ENCODE measurements at regions not wholly inside any gene's neighbourhood (a gene's known extent, or its start where the extent isn't known, plus 50 kb on each side); places are given as distances from the start of the nearest gene placed in this dataset.
"Not testable (repeated sequence)": the region's sequence is repeated elsewhere in the genome, so short reads cannot be mapped to it uniquely, and the experiment has no call there.

DNA sequence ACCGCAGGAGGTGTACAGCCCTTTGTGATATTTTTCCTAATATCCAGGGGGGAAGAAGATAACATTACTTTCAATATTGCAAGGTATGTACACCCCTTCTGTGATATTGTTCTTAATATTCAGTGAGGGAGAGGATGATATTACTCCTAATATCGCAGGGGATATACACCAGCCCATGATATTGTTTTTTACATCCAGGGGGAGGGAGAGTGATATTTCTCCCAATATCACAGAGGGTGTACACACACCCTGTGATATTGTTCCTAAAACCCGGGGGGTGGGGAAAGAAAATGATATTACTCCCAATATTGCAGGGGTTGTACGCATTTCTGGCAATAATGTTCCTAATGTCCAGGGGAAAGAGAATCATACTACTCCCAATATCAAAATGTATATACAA is 58.0 kb upstream of the SLC25A48 start:
- H3K27me3 Mint-ChIP-seq: peaks cover 11% of the 10 kb centered on the region
- no peaks in the 10 kb centered on the region for H3K36me3 Mint-ChIP-seq
- H3K4me1 Mint-ChIP-seq: no peaks in the 10 kb centered on the region
- H3K9me3 Mint-ChIP-seq: no peaks in the 10 kb centered on the region
- no peak overlapping the region for H3K4me3 Mint-ChIP-seq
- no peak overlapping the region for H3K27ac Mint-ChIP-seq

DNA sequence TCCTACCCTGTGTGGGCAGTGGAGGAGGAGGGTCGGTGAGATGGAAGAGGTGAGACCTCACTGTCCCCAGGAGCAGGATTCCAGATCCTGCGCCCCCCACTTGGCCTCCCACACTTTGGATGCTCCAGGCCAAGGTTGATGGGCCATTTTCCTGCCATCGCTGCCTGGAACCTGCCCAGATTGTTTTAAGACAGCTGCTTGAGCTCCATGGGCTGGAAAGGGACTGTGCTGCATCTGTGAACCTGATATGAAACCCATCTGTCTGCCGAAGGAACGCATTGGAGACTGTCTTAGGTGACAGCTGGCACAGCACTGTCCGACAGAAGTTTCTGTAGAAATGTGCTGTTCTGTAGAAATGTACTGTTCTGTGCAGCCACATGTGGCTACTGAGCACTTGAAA is 72.7 kb upstream of the SLC25A48 start:
- H3K4me1 Mint-ChIP-seq: no peaks in the 10 kb centered on the region
- H3K27ac Mint-ChIP-seq: no peak overlapping the region
- H3K9me3 Mint-ChIP-seq: no peaks in the 10 kb centered on the region
- H3K4me3 Mint-ChIP-seq: no peak overlapping the region
- H3K27me3 Mint-ChIP-seq: peaks cover 3% of the 10 kb centered on the region
- H3K36me3 Mint-ChIP-seq: no peaks in the 10 kb centered on the region

DNA sequence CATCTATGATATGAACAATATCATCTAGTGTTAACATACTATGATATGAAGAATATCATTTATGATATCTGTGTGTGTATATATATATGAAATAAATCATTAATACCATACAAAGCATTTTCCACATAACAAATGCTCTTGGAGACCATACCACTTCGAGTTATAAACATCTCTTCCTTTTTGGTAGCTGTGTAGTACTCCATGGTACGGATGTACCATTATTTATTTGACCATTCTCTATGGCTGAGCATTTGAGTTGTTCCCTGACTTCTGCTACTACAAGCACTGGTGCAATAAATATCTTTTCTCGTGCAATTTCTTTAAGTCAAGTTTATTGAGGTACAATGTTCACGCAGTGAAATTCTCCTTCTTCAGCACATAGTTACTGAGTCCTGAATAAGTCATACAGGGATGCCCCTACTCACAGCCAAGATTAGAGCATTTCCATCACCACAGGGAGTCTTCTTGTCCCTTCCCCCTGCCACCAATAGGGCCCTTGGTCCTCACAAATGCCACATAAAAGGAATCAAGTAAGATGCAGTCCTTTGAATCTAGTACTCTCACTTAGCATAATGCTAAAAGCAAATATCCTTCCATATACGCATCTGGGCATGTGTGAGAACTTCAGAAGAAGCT is 75.2 kb upstream of the SLC25A48 start:
- H3K27me3 Mint-ChIP-seq: peaks cover 3% of the 10 kb centered on the region
- no peaks in the 10 kb centered on the region for H3K4me1 Mint-ChIP-seq
- H3K4me3 Mint-ChIP-seq: no peak overlapping the region
- no peaks in the 10 kb centered on the region for H3K36me3 Mint-ChIP-seq
- no peak overlapping the region for H3K27ac Mint-ChIP-seq
- H3K9me3 Mint-ChIP-seq: no peaks in the 10 kb centered on the region

DNA sequence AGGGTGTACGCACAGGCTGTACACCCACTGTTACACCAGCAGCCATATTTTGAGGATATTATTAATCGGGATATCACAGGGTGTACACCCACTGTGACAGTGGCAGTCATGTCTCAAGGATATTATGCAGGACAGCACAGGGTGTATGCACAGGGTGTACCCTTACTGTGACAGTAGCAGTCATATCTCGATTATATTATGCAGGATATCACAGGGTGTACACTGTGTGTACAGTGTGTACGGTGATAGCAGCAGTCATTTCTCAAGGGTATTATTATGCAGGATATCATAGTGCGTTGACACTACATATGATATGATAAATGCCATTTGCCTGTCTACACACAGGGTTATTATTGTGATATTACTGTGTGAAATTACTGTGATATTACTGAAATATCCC is 80.5 kb upstream of the SLC25A48 start:
- Mint-ChIP-seq H3K9me3 (no peaks in the 10 kb centered on the region), H3K4me3 (no peak overlapping the region), H3K4me1 (no peaks in the 10 kb centered on the region), H3K27me3 (peaks cover 1% of the 10 kb centered on the region), H3K36me3 (no peaks in the 10 kb centered on the region), H3K27ac (no peak overlapping the region)

DNA sequence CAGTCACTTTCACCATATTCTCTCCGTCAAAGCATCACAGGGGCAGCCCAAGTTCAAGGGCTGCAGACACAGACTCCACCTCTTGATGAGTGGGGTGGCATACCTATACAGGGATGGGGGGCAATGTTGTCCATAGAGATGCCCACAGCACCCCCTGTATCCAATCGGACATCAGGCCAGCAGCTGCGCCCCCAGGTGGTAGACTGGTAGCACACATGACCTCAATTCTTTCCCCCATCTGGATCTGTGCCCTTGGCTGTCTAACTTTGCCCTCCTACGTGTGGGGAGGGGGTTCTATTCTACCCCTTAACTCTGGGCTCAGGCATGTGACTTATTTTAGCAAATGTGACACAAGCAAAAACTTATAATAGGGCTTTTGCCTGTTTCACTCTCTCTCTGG is 84.0 kb upstream of the SLC25A48 start:
- no peaks in the 10 kb centered on the region for H3K4me1 Mint-ChIP-seq
- H3K4me3 Mint-ChIP-seq: no peak overlapping the region

DNA sequence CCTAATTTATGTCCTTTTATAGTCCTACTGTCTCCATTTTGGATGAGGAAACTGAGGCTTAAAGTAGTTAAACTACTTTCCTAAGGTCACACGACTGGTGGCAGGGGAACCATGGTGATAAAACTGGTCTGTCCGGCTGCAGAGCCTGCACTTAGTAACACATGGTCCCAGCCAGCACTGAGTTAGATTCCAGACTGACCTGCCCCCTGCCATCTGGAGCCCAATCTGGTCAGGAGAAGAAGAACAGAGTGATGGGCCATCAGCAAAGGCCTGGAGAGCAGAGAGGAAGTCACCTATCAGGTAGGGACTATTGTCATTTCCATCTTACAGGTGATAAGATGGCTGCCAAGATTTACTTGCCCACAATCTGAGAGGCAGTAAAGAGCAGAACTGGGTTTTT is 86.6 kb upstream of the SLC25A48 start:
- no peak overlapping the region for H3K27ac Mint-ChIP-seq
- no peaks in the 10 kb centered on the region for H3K9me3 Mint-ChIP-seq
- no peaks in the 10 kb centered on the region for H3K4me1 Mint-ChIP-seq
- no peak overlapping the region for H3K4me3 Mint-ChIP-seq
- H3K27me3 Mint-ChIP-seq: peaks cover 4% of the 10 kb centered on the region
- H3K36me3 Mint-ChIP-seq: no peaks in the 10 kb centered on the region

More for the DNA sequence above, 84.0 kb upstream of the SLC25A48 start:
- Mint-ChIP-seq H3K36me3 (no peaks in the 10 kb centered on the region), H3K27ac (no peak overlapping the region), H3K27me3 (peaks cover 1% of the 10 kb centered on the region), H3K9me3 (no peaks in the 10 kb centered on the region)

DNA sequence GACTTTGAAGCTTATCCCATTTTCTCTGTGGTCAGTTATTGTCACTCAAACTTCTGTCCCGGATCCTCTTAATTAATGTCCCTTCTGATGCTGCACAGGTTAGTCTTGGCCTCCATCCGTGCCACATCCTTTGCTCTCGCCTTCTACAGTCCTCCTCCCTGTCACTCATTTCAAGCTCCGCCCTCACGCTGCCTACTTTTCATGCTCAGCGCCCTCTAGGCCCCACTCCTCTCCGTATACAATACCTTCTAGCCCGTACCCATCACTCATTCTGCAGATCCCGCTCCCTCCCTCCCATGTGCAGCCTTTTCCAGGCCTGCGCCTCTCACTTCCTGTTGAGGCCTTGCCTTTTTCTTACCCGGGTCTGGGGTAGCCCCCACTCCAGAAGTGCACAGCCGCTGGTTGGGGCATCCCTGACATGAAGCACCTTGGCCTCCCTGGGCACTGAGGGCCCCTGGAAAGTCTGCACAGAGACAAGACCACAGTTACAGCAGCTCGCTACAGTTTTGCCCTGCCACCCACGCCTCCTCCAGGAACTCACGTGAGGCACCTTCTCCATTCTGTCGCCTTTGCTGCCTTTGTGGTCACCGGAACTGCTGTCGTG is 88.5 kb upstream of the SLC25A48 start:
- Mint-ChIP-seq H3K27ac (no peak overlapping the region), H3K36me3 (no peaks in the 10 kb centered on the region), H3K27me3 (peaks cover 3% of the 10 kb centered on the region), H3K9me3 (no peaks in the 10 kb centered on the region), H3K4me1 (no peaks in the 10 kb centered on the region), H3K4me3 (no peak overlapping the region)

DNA sequence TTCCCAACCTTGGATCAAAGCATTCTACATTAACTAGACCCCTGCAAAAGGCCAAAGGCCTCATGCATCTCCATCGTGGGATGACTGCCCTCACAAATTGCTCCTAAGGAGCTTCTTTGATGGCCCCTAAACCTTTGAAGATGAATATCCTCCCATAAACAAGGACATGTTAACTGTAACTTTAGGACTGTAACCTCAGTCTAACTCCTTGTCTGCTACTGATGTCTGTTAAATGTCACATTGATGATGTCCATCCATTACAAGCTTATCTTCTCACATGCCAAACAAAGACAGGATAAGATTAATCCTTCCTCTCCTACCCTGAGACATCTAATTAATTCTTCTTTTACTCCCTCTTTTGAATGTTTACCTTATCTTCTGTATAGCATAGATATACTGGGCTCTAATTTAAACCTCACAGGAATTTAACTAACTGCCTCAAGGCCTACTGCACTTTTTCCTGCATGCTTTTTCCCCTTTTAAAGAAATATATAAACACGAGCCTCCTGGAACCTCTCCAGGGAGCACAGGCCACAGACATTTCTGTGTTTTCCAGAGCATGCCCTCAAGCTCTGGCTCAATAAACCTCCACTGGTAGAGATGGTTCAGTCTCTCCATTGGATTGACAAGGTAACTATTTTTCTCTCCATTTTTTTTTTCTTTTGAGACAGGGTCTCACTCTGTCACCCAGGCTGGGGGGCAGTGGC is 90.6 kb upstream of the SLC25A48 start:
- H3K27ac Mint-ChIP-seq: no peak overlapping the region
- H3K27me3 Mint-ChIP-seq: peaks cover 3% of the 10 kb centered on the region
- H3K9me3 Mint-ChIP-seq: no peaks in the 10 kb centered on the region
- no peak overlapping the region for H3K4me3 Mint-ChIP-seq
- H3K36me3 Mint-ChIP-seq: no peaks in the 10 kb centered on the region
- H3K4me1 Mint-ChIP-seq: no peaks in the 10 kb centered on the region

DNA sequence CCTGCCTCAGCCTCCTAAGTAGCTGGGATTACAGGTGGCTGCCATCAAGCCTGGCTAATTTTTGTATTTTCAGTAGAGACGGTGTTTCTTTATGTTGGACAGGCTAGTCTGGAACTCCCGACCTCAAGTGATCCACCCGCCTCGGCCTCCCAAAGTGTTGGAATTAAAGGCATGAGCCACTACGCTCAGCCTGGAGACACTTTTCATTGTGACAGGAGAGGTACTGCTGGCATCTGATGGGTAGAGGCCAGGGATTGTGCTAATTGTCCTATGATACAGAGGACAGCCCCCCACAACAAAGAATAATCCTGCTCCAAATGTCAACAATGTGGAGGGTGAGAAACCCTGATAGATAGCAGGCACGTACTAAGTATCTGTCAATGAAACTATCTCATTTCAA is 91.3 kb upstream of the SLC25A48 start:
- no peaks in the 10 kb centered on the region for H3K4me1 Mint-ChIP-seq

DNA sequence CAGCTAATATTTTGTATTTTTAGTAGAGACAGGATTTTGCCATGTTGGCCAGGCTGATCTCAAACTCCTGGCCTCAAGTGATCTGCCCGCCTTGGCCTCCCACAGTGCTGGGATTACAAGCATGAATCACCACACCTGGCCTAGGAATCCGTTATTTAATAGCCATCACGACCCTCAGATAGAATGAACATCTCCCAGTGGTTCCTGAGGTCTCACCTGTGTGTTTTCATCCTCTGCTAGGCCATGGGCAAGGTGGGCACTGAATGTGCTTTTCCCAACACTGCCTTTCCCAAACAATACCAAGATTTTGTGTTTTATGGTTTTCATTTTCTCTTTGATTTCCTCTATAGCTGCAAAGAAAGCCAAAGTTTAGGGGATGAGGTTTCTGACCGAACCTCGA is 92.2 kb upstream of the SLC25A48 start:
- H3K27ac Mint-ChIP-seq, H3K4me1 Mint-ChIP-seq, H3K4me3 Mint-ChIP-seq, H3K9me3 Mint-ChIP-seq, H3K36me3 Mint-ChIP-seq, H3K27me3 Mint-ChIP-seq: not testable (repeated sequence)

More for the DNA sequence above, 91.3 kb upstream of the SLC25A48 start:
- no peaks in the 10 kb centered on the region for H3K36me3 Mint-ChIP-seq
- H3K27me3 Mint-ChIP-seq: peaks cover 3% of the 10 kb centered on the region
- H3K4me3 Mint-ChIP-seq: no peak overlapping the region
- no peaks in the 10 kb centered on the region for H3K9me3 Mint-ChIP-seq
- no peak overlapping the region for H3K27ac Mint-ChIP-seq

DNA sequence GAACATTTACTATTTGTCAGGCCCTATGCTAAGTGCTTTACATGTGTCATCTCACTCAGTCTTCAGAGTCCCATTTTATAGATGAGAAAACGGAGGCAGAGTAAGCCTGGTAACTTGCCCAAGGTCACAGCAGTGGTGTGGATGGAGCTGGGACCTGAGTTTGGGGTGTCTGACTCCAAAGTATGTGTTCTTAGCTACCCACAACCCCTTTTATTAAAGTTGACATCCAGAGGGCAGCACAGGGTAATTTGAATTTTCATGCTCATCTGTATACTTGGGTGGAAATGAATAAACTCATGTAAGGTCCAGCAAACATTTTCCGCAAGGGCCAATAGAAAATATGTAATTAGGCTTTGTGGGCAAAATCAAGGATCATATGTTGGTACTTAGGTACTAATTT is 93.4 kb upstream of the SLC25A48 start:
- H3K27me3 Mint-ChIP-seq: peaks cover 3% of the 10 kb centered on the region
- H3K27ac Mint-ChIP-seq: no peak overlapping the region
- no peaks in the 10 kb centered on the region for H3K4me1 Mint-ChIP-seq
- H3K9me3 Mint-ChIP-seq: no peaks in the 10 kb centered on the region
- H3K36me3 Mint-ChIP-seq: no peaks in the 10 kb centered on the region
- H3K4me3 Mint-ChIP-seq: no peak overlapping the region

DNA sequence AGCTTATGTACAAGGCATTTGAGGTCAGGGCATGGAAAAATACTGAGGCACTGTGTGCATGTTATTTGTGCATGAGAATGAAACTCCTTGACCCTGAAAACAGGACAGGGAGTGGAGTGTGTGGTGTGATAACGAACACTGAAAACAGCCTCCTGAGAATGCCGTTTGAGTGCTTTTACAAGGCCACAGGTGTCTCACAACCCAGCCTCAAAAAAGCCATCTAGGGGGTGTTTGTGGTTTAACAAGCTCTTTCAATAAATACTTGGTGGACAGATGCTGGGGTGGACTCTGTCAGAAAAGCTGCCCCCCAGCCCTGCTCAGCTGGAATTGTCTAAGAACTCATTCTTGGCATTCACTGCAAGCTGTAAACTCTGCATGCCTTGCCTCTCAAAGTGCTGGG is 94.0 kb upstream of the SLC25A48 start:
- Mint-ChIP-seq H3K4me1 (no peaks in the 10 kb centered on the region), H3K27ac (no peak overlapping the region), H3K9me3 (no peaks in the 10 kb centered on the region), H3K4me3 (no peak overlapping the region), H3K36me3 (no peaks in the 10 kb centered on the region), H3K27me3 (peaks cover 3% of the 10 kb centered on the region)

DNA sequence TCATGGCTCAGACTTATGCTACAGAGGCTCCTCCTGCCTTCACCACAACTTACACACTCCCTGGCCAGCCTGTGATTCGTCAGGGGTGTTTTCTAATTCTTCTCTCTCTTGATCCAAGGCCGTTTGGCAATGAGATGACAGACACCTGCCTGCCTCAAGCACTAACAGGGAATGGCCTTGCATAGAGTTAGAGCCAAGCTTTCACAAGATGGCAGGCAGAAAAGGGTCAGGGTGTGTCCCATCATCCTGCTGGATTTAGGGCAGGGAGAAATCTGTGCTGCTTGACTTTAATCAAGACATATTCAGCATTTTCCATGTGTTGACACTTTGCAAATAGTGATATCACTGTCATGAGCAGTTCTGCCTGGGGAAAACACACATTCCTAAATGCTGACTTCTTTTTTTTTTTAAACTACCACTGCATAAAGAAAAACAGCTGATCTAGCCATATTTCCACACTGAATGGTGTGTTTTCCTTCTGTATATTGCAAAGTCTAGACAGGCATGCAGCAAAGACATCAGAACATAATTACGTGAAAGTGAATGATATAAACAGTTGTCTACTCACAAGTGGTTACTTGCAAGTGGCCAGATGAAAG is 95.0 kb upstream of the SLC25A48 start:
- H3K9me3 Mint-ChIP-seq: no peaks in the 10 kb centered on the region
- no peak overlapping the region for H3K27ac Mint-ChIP-seq
- no peak overlapping the region for H3K4me3 Mint-ChIP-seq
- no peaks in the 10 kb centered on the region for H3K4me1 Mint-ChIP-seq
- H3K36me3 Mint-ChIP-seq: no peaks in the 10 kb centered on the region
- H3K27me3 Mint-ChIP-seq: peaks cover 3% of the 10 kb centered on the region

DNA sequence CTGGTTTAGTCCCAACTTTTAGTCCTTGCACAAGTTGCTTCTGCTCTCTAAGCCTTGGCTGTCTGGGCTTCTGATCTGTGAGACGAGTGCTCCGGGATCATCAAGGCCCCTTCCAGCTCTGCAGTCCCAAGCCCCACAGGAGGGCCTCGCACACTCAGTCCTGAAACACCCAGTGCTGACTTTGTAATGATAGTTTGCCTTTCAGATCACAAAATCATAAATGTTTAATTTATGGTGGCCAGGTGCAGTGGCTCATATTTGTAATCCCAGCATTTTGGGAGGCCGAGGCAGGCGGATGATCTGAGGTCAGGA is 95.9 kb upstream of the SLC25A48 start:
- no peaks in the 10 kb centered on the region for H3K9me3 Mint-ChIP-seq
- no peak overlapping the region for H3K27ac Mint-ChIP-seq
- H3K4me3 Mint-ChIP-seq: no peak overlapping the region
- H3K4me1 Mint-ChIP-seq: no peaks in the 10 kb centered on the region
- no peaks in the 10 kb centered on the region for H3K27me3 Mint-ChIP-seq
- H3K36me3 Mint-ChIP-seq: no peaks in the 10 kb centered on the region

DNA sequence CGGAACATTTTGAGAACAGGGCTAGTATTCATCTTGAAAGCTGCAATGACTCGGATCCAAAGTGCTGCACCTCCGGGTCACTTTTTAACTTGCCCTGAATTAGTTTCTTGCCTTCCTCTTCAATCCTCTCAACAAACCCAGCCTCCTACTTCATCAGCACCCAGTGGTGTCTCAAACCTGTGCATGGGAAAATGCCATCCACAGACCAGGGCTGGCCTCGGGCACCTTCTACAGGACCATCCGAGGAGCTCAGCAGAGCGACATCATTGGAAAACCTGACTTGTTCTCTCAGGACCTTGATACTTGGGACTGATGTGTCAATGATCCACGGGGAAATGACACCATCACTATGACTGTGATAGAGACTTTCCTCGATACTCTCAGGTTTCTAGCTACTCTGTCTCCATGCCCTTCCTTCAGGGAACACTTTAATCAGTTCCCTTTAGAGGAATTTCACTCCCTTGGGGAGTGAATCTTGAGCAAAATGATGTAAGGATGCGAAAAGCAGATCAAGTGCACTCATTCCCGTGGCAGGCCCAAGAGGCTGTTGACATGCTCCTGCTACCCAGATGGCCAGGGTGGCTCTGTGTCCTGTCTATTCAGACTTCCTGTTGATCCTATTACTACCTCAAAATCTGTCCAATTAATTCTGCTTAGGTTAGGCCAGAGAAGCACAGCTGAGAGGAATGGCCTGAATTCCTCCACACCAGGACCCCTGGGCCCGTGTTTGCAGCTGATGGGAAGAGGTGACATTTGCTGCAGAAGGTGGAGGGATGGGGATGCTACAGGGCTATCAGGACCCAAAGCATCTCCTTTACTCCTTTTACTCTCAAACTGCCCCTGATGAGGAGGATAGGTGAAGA is 96.5 kb upstream of the SLC25A48 start:
- Mint-ChIP-seq H3K4me3 (no peak overlapping the region), H3K36me3 (no peaks in the 10 kb centered on the region), H3K27ac (no peak overlapping the region), H3K9me3 (no peaks in the 10 kb centered on the region), H3K27me3 (no peaks in the 10 kb centered on the region), H3K4me1 (no peaks in the 10 kb centered on the region)

DNA sequence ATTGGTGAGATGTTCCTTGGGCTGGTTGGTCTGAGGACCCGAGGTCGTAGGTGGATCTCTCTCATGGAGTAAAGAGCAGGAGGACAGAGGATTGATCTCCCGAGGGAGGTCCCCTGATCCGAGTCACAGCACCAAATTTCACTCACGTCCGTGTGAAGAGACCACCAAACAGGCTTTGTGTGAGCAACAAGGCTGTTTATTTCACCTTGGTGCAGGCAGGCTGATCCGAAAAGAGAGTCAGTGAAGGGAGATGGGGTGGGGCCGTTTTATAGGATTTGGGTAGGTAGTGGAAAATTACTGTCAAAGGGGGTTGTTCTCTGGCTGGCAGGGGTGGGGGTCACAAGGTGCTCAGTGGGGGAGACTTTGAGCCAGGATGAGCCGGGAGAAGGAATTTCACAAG is 97.5 kb upstream of the SLC25A48 start:
- not testable (repeated sequence) for H3K27me3 Mint-ChIP-seq, H3K36me3 Mint-ChIP-seq, H3K4me3 Mint-ChIP-seq, H3K9me3 Mint-ChIP-seq, H3K4me1 Mint-ChIP-seq, H3K27ac Mint-ChIP-seq
